WTC11 (cell line): ENCODE measurements at regions not wholly inside any gene's neighbourhood (a gene's known extent, or its start where the extent isn't known, plus 50 kb on each side); places are given as distances from the start of the nearest gene placed in this dataset.

Experiments used
- ATAC-seq: fragments of 200-7000 bp; cut with Tn5 transposase; 2 replicates; pipeline ENCODE4 v1.10.0; 2021; ENCODE audit warnings: mild to moderate bottlenecking, moderate library complexity
- CTCF ChIA-PET: fragments of 300-600 bp; sonication (Branson Sonifier 250); formaldehyde crosslinking; loops from one replicate; lab custom pipeline; 2021; ENCODE audit warnings: antibody characterized with exemption; lab: Charles Lee
- POLR2A ChIA-PET: fragments of 350-600 bp; sonication (Branson Sonifier 250); formaldehyde crosslinking; loops from one replicate; lab custom pipeline; 2021; ENCODE audit warnings: antibody characterized with exemption; lab: Charles Lee
- DNase-seq: peaks from one replicate; pipeline ENCODE4 v3.0.0; 2021; ENCODE audit warnings: low spot score
- H3K27ac Mint-ChIP-seq: 2 replicates; pipeline ENCODE4 v1.8.0; 2021; ENCODE audit warnings: mixed read lengths
- H3K27me3 Mint-ChIP-seq: 2 replicates; pipeline ENCODE4 v1.8.0; 2021; ENCODE audit warnings: low read depth, mild to moderate bottlenecking, moderate library complexity, mixed read lengths
- H3K36me3 Mint-ChIP-seq: 2 replicates; pipeline ENCODE4 v1.8.0; 2021; ENCODE audit warnings: mixed read lengths
- H3K4me1 Mint-ChIP-seq: 2 replicates; pipeline ENCODE4 v1.8.0; 2022; ENCODE audit warnings: mixed read lengths
- H3K4me3 Mint-ChIP-seq: 2 replicates; pipeline ENCODE4 v1.8.0; 2021; ENCODE audit warnings: mild to moderate bottlenecking, moderate library complexity, mixed read lengths
- H3K9me3 Mint-ChIP-seq: 2 replicates; pipeline ENCODE4 v1.8.0; 2021; ENCODE audit warnings: mixed read lengths
- FOXK1 ChIP-seq: sonication (generic); formaldehyde crosslinking; IDR thresholded peaks from 2 replicates; pipeline ENCODE4 v1.8.0; 2022; ENCODE audit warnings: mild to moderate bottlenecking, moderate library complexity, missing genetic modification reagents
- NR2C2 ChIP-seq: sonication (generic); formaldehyde crosslinking; IDR thresholded peaks from 2 replicates; pipeline ENCODE4 v1.8.0; 2022; ENCODE audit warnings: mild to moderate bottlenecking, missing genetic modification reagents
- PRRX2 ChIP-seq: fragments of 250-450 bp; sonication (Bioruptor Pico); IDR thresholded peaks from 2 replicates; pipeline ENCODE4 v1.8.0; 2021; ENCODE audit warnings: mild to moderate bottlenecking
- SP1 ChIP-seq: sonication (generic); formaldehyde crosslinking; conservative IDR thresholded peaks from 2 replicates; pipeline ENCODE4 v1.8.1; 2022; ENCODE audit warnings: missing genetic modification reagents
- ZNF121 ChIP-seq: sonication (generic); formaldehyde crosslinking; IDR thresholded peaks from 2 replicates; pipeline ENCODE4 v1.8.0; 2023; ENCODE audit warnings: missing genetic modification reagents
- TF ChIP-seq, protein P1 (sequence below): sonication (generic); formaldehyde crosslinking; IDR thresholded peaks from 2 replicates; pipeline ENCODE4 v1.8.0; 2022; ENCODE audit warnings: missing genetic modification reagents
- TF ChIP-seq, protein P2 (sequence below): sonication (generic); formaldehyde crosslinking; IDR thresholded peaks from 2 replicates; pipeline ENCODE4 v1.8.0; 2022; ENCODE audit warnings: mild to moderate bottlenecking, missing genetic modification reagents
- TF ChIP-seq, protein P3 (sequence below): sonication (generic); formaldehyde crosslinking; IDR thresholded peaks from 2 replicates; pipeline ENCODE4 v1.8.1; 2022; ENCODE audit warnings: low read depth, missing genetic modification reagents, borderline replicate concordance
- TF ChIP-seq, protein P4 (sequence below): sonication (generic); formaldehyde crosslinking; IDR thresholded peaks from 2 replicates; pipeline ENCODE4 v1.8.1; 2022; ENCODE audit warnings: mild to moderate bottlenecking, moderate library complexity, missing genetic modification reagents
- TF ChIP-seq, protein P5 (sequence below): fragments of 200-600 bp; IDR thresholded peaks from 2 replicates; pipeline ENCODE4 v1.8.0; 2022; ENCODE audit warnings: antibody characterized with exemption
- TF ChIP-seq, protein P6 (sequence below): fragments of 250-450 bp; sonication (Bioruptor Pico); IDR thresholded peaks from 2 replicates; pipeline ENCODE4 v1.9.0; 2021; ENCODE audit warnings: mild to moderate bottlenecking, borderline replicate concordance
- TF ChIP-seq, protein P7 (sequence below): sonication (generic); formaldehyde crosslinking; IDR thresholded peaks from 2 replicates; pipeline ENCODE4 v1.8.1; 2023; ENCODE audit warnings: mild to moderate bottlenecking, missing genetic modification reagents, borderline replicate concordance

DNA sequence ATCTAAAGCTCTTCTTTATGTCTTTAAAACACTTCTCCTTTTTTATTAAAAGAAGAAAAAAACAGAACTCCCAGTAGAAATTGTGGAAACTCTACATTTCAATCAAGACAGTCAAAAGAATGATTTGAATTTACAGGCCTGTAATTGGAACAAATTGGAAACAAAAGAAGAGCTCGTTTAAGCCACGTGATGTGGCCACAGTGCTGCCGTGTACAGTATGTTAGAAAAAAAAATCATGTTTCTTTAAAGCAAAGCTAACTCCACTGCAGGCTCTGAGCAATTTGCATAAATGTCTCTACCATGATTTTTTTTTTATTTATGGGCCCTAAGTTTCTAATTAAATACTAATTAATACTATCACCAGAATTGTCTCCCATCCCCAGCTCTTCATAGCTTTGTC, 325.6 kb downstream of the ZSWIM6 start:
- ATAC-seq = no peak
- no peak overlapping the region for H3K4me3 Mint-ChIP-seq
- H3K9me3 Mint-ChIP-seq = no peaks in the 10 kb centered on the region
- H3K36me3 Mint-ChIP-seq = no peaks in the 10 kb centered on the region
- peaks cover 16% of the 10 kb centered on the region for H3K27me3 Mint-ChIP-seq
- DNase-seq = no peak
- CTCF ChIA-PET = interaction anchor here (0.5 to 3.4 kb wide), 7 partner anchors 21 to 326 kb away, joined by 3 to 26 read pairs (median 5); partner anchors contain the start of gene ZSWIM6
- no peak for TF ChIP-seq FOXK1 (CRISPR knock-in tag)
- TF ChIP-seq, all 79 proteins: peak for 0
- POLR2A ChIA-PET = no interaction called here
- Mint-ChIP-seq H3K4me1 (peaks cover 33% of the 10 kb centered on the region), H3K27ac (no peak overlapping the region)

DNA sequence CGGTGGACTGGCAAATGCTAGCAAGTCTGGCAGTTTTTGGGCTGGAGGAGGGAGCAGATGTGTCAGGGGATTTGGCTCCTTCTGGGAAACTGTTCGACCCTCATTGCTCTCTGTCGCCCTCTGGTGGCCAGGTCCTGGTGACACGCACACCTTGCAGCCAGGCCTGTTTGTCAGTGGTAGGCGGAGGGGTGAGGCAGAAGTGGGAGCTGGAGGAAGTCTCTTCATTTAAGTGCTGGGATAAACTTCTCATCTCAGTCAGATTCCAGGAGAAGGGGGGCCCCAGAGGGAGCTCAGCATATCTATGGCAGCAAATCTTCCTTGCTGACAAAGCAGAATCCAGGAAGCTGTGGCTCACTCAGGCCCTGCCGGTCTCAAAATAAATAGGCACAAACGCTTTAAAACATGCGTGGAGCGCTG, 326.5 kb downstream of the ZSWIM6 start:
- CTCF ChIA-PET = interaction anchor here (0.6 to 3.4 kb wide), 55 partner anchors 10 to 860 kb away, joined by 3 to 26 read pairs (median 4); partner anchors contain the start of gene ZSWIM6
- Mint-ChIP-seq H3K27ac (no peak overlapping the region), H3K36me3 (no peaks in the 10 kb centered on the region), H3K4me1 (peaks cover 33% of the 10 kb centered on the region), H3K9me3 (no peaks in the 10 kb centered on the region), H3K4me3 (peak overlapping the region; percentile 59), H3K27me3 (peaks cover 16% of the 10 kb centered on the region)
- DNase-seq (peak; percentile 96), ATAC-seq (peak; percentile 80)
- no peak for TF ChIP-seq PRRX2
- TF ChIP-seq, protein P1, sequence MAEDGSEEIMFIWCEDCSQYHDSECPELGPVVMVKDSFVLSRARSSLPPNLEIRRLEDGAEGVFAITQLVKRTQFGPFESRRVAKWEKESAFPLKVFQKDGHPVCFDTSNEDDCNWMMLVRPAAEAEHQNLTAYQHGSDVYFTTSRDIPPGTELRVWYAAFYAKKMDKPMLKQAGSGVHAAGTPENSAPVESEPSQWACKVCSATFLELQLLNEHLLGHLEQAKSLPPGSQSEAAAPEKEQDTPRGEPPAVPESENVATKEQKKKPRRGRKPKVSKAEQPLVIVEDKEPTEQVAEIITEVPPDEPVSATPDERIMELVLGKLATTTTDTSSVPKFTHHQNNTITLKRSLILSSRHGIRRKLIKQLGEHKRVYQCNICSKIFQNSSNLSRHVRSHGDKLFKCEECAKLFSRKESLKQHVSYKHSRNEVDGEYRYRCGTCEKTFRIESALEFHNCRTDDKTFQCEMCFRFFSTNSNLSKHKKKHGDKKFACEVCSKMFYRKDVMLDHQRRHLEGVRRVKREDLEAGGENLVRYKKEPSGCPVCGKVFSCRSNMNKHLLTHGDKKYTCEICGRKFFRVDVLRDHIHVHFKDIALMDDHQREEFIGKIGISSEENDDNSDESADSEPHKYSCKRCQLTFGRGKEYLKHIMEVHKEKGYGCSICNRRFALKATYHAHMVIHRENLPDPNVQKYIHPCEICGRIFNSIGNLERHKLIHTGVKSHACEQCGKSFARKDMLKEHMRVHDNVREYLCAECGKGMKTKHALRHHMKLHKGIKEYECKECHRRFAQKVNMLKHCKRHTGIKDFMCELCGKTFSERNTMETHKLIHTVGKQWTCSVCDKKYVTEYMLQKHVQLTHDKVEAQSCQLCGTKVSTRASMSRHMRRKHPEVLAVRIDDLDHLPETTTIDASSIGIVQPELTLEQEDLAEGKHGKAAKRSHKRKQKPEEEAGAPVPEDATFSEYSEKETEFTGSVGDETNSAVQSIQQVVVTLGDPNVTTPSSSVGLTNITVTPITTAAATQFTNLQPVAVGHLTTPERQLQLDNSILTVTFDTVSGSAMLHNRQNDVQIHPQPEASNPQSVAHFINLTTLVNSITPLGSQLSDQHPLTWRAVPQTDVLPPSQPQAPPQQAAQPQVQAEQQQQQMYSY (CRISPR knock-in tag) = no peak
- TF ChIP-seq SP1 (CRISPR knock-in tag) = peak; percentile 50; the same call in 1 of the 2 replicates
- TF ChIP-seq, protein P2, sequence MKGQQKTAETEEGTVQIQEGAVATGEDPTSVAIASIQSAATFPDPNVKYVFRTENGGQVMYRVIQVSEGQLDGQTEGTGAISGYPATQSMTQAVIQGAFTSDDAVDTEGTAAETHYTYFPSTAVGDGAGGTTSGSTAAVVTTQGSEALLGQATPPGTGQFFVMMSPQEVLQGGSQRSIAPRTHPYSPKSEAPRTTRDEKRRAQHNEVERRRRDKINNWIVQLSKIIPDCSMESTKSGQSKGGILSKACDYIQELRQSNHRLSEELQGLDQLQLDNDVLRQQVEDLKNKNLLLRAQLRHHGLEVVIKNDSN = no peak
- TF ChIP-seq, protein P3, sequence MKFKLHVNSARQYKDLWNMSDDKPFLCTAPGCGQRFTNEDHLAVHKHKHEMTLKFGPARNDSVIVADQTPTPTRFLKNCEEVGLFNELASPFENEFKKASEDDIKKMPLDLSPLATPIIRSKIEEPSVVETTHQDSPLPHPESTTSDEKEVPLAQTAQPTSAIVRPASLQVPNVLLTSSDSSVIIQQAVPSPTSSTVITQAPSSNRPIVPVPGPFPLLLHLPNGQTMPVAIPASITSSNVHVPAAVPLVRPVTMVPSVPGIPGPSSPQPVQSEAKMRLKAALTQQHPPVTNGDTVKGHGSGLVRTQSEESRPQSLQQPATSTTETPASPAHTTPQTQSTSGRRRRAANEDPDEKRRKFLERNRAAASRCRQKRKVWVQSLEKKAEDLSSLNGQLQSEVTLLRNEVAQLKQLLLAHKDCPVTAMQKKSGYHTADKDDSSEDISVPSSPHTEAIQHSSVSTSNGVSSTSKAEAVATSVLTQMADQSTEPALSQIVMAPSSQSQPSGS = no peak
- TF ChIP-seq, protein P4, sequence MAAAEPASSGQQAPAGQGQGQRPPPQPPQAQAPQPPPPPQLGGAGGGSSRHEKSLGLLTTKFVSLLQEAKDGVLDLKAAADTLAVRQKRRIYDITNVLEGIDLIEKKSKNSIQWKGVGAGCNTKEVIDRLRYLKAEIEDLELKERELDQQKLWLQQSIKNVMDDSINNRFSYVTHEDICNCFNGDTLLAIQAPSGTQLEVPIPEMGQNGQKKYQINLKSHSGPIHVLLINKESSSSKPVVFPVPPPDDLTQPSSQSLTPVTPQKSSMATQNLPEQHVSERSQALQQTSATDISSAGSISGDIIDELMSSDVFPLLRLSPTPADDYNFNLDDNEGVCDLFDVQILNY = no peak
- TF ChIP-seq, protein P5, sequence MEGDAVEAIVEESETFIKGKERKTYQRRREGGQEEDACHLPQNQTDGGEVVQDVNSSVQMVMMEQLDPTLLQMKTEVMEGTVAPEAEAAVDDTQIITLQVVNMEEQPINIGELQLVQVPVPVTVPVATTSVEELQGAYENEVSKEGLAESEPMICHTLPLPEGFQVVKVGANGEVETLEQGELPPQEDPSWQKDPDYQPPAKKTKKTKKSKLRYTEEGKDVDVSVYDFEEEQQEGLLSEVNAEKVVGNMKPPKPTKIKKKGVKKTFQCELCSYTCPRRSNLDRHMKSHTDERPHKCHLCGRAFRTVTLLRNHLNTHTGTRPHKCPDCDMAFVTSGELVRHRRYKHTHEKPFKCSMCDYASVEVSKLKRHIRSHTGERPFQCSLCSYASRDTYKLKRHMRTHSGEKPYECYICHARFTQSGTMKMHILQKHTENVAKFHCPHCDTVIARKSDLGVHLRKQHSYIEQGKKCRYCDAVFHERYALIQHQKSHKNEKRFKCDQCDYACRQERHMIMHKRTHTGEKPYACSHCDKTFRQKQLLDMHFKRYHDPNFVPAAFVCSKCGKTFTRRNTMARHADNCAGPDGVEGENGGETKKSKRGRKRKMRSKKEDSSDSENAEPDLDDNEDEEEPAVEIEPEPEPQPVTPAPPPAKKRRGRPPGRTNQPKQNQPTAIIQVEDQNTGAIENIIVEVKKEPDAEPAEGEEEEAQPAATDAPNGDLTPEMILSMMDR = peak; percentile 95
- no peak for TF ChIP-seq ZNF121 (CRISPR knock-in tag)
- POLR2A ChIA-PET = interaction anchor here (0.7 kb wide), 1 partner anchor 164 kb away, joined by 3 read pairs; no protein-coding TSS in a partner anchor

DNA sequence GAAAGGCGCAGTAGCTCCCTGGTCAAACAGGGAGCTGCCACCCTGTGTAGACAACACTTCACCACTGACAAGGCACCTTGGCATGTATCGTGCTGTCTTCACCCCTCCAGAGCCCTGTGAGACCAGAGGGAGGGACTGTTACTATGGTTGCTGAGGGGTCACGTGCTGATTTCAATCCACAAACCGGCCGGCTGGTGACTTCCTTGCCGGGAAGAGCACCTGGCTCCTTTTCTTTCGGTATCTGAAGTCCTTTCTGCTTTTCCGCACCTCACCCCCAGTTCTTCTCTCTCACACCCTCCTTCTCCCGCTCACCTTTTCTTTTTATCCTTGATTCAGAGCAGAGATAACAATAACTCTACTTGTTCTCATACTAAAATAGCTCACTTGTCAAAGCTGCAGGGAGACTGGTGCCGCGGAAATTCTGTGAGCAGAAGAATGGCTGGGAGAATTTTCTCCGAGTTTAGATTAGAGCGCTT, 327.2 kb downstream of the ZSWIM6 start:
- POLR2A ChIA-PET = interaction anchor here (0.7 kb wide), 1 partner anchor 163 kb away, joined by 3 read pairs; no protein-coding TSS in a partner anchor
- TF ChIP-seq, protein P2 = peak; percentile 96
- TF ChIP-seq NR2C2 = no peak
- TF ChIP-seq, protein P6, sequence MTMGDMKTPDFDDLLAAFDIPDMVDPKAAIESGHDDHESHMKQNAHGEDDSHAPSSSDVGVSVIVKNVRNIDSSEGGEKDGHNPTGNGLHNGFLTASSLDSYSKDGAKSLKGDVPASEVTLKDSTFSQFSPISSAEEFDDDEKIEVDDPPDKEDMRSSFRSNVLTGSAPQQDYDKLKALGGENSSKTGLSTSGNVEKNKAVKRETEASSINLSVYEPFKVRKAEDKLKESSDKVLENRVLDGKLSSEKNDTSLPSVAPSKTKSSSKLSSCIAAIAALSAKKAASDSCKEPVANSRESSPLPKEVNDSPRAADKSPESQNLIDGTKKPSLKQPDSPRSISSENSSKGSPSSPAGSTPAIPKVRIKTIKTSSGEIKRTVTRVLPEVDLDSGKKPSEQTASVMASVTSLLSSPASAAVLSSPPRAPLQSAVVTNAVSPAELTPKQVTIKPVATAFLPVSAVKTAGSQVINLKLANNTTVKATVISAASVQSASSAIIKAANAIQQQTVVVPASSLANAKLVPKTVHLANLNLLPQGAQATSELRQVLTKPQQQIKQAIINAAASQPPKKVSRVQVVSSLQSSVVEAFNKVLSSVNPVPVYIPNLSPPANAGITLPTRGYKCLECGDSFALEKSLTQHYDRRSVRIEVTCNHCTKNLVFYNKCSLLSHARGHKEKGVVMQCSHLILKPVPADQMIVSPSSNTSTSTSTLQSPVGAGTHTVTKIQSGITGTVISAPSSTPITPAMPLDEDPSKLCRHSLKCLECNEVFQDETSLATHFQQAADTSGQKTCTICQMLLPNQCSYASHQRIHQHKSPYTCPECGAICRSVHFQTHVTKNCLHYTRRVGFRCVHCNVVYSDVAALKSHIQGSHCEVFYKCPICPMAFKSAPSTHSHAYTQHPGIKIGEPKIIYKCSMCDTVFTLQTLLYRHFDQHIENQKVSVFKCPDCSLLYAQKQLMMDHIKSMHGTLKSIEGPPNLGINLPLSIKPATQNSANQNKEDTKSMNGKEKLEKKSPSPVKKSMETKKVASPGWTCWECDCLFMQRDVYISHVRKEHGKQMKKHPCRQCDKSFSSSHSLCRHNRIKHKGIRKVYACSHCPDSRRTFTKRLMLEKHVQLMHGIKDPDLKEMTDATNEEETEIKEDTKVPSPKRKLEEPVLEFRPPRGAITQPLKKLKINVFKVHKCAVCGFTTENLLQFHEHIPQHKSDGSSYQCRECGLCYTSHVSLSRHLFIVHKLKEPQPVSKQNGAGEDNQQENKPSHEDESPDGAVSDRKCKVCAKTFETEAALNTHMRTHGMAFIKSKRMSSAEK (CRISPR knock-in tag) = no peak
- TF ChIP-seq, protein P7, sequence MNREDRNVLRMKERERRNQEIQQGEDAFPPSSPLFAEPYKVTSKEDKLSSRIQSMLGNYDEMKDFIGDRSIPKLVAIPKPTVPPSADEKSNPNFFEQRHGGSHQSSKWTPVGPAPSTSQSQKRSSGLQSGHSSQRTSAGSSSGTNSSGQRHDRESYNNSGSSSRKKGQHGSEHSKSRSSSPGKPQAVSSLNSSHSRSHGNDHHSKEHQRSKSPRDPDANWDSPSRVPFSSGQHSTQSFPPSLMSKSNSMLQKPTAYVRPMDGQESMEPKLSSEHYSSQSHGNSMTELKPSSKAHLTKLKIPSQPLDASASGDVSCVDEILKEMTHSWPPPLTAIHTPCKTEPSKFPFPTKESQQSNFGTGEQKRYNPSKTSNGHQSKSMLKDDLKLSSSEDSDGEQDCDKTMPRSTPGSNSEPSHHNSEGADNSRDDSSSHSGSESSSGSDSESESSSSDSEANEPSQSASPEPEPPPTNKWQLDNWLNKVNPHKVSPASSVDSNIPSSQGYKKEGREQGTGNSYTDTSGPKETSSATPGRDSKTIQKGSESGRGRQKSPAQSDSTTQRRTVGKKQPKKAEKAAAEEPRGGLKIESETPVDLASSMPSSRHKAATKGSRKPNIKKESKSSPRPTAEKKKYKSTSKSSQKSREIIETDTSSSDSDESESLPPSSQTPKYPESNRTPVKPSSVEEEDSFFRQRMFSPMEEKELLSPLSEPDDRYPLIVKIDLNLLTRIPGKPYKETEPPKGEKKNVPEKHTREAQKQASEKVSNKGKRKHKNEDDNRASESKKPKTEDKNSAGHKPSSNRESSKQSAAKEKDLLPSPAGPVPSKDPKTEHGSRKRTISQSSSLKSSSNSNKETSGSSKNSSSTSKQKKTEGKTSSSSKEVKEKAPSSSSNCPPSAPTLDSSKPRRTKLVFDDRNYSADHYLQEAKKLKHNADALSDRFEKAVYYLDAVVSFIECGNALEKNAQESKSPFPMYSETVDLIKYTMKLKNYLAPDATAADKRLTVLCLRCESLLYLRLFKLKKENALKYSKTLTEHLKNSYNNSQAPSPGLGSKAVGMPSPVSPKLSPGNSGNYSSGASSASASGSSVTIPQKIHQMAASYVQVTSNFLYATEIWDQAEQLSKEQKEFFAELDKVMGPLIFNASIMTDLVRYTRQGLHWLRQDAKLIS = no peak

More for the DNA sequence above, 327.2 kb downstream of the ZSWIM6 start:
- H3K36me3 Mint-ChIP-seq = no peaks in the 10 kb centered on the region
- H3K27ac Mint-ChIP-seq = no peak overlapping the region
- H3K4me1 Mint-ChIP-seq = peaks cover 33% of the 10 kb centered on the region
- H3K27me3 Mint-ChIP-seq = peaks cover 16% of the 10 kb centered on the region
- ATAC-seq = peak; percentile 86
- DNase-seq = peak; percentile 67
- CTCF ChIA-PET = interaction anchor here (0.6 to 3.4 kb wide), 57 partner anchors 10 to 861 kb away, joined by 3 to 26 read pairs (median 4); partner anchors contain the start of gene ZSWIM6
- peak overlapping the region; percentile 59 for H3K4me3 Mint-ChIP-seq
- no peaks in the 10 kb centered on the region for H3K9me3 Mint-ChIP-seq
